ENCODE measurements at regions not wholly inside any gene's neighbourhood (a gene's known extent, or its start where the extent isn't known, plus 50 kb on each side); places are given as distances from the start of the nearest gene placed in this dataset.

DNA sequence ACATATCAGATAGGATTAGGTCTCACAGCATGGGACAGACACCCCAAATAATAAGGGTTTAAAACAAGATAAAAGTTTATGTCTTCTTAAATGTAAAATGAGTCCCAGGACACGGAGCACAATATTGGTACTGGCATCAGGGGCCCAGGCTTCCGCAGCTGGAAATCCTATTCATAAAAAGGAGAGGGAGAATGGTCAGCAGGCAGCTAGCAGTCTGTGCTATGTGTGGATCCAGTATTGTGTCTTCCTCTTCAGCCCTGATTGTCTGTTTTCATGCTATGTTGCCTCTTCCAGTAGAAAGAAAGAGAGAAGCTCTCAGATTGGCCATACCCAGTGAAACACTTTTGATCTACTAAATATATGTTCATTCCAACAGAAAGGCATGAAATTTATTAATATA lies 319.3 kb upstream of the SLCO3A1 start:
- TF ChIP-seq, protein P1, sequence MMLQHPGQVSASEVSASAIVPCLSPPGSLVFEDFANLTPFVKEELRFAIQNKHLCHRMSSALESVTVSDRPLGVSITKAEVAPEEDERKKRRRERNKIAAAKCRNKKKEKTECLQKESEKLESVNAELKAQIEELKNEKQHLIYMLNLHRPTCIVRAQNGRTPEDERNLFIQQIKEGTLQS (IDR thresholded peaks at IDR 0.05; ENCODE audit: borderline replicate concordance, extremely low read depth, low read depth, low read length) = no peak
- TF ChIP-seq, protein P2, sequence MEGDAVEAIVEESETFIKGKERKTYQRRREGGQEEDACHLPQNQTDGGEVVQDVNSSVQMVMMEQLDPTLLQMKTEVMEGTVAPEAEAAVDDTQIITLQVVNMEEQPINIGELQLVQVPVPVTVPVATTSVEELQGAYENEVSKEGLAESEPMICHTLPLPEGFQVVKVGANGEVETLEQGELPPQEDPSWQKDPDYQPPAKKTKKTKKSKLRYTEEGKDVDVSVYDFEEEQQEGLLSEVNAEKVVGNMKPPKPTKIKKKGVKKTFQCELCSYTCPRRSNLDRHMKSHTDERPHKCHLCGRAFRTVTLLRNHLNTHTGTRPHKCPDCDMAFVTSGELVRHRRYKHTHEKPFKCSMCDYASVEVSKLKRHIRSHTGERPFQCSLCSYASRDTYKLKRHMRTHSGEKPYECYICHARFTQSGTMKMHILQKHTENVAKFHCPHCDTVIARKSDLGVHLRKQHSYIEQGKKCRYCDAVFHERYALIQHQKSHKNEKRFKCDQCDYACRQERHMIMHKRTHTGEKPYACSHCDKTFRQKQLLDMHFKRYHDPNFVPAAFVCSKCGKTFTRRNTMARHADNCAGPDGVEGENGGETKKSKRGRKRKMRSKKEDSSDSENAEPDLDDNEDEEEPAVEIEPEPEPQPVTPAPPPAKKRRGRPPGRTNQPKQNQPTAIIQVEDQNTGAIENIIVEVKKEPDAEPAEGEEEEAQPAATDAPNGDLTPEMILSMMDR (IDR thresholded peaks at IDR 0.05 in 2 of 3, conservative IDR thresholded peaks at IDR 0.05 in 1 of 3; ENCODE audit: control insufficient read depth in 2 of 3, extremely low read depth in 1 of 3, insufficient read depth in 1 of 3, low read depth in 3 of 3, low read length in 3 of 3) = no peak
- TF ChIP-seq MYC (IDR thresholded peaks at IDR 0.05; ENCODE audit: insufficient read depth, insufficient read length, insufficient replicate concordance, low read length, severe bottlenecking) (no peak), POLR2AphosphoS5 (IDR thresholded peaks at IDR 0.05; ENCODE audit: low read length) (no peak), NFYB (IDR thresholded peaks at IDR 0.05; ENCODE audit: insufficient read depth, low read depth, low read length) (no peak), FOS (IDR thresholded peaks at IDR 0.05; ENCODE audit: borderline replicate concordance, extremely low read depth, insufficient read length) (no peak), RAD51 (IDR thresholded peaks at IDR 0.05) (no peak), CBX5 (IDR thresholded peaks at IDR 0.05; ENCODE audit: low read depth) (no peak), YY1 (IDR thresholded peaks at IDR 0.05; ENCODE audit: low read depth, low read length) (no peak), RFX5 (IDR thresholded peaks at IDR 0.05; ENCODE audit: low read depth, low read length) (no peak)
- TF ChIP-seq, protein P3, sequence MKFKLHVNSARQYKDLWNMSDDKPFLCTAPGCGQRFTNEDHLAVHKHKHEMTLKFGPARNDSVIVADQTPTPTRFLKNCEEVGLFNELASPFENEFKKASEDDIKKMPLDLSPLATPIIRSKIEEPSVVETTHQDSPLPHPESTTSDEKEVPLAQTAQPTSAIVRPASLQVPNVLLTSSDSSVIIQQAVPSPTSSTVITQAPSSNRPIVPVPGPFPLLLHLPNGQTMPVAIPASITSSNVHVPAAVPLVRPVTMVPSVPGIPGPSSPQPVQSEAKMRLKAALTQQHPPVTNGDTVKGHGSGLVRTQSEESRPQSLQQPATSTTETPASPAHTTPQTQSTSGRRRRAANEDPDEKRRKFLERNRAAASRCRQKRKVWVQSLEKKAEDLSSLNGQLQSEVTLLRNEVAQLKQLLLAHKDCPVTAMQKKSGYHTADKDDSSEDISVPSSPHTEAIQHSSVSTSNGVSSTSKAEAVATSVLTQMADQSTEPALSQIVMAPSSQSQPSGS (IDR thresholded peaks at IDR 0.05; ENCODE audit: low read length) = no peak
- TF ChIP-seq, protein P4, sequence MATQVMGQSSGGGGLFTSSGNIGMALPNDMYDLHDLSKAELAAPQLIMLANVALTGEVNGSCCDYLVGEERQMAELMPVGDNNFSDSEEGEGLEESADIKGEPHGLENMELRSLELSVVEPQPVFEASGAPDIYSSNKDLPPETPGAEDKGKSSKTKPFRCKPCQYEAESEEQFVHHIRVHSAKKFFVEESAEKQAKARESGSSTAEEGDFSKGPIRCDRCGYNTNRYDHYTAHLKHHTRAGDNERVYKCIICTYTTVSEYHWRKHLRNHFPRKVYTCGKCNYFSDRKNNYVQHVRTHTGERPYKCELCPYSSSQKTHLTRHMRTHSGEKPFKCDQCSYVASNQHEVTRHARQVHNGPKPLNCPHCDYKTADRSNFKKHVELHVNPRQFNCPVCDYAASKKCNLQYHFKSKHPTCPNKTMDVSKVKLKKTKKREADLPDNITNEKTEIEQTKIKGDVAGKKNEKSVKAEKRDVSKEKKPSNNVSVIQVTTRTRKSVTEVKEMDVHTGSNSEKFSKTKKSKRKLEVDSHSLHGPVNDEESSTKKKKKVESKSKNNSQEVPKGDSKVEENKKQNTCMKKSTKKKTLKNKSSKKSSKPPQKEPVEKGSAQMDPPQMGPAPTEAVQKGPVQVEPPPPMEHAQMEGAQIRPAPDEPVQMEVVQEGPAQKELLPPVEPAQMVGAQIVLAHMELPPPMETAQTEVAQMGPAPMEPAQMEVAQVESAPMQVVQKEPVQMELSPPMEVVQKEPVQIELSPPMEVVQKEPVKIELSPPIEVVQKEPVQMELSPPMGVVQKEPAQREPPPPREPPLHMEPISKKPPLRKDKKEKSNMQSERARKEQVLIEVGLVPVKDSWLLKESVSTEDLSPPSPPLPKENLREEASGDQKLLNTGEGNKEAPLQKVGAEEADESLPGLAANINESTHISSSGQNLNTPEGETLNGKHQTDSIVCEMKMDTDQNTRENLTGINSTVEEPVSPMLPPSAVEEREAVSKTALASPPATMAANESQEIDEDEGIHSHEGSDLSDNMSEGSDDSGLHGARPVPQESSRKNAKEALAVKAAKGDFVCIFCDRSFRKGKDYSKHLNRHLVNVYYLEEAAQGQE (IDR thresholded peaks at IDR 0.05; ENCODE audit: low read depth, low read length) = no peak
- TF ChIP-seq, protein P5, sequence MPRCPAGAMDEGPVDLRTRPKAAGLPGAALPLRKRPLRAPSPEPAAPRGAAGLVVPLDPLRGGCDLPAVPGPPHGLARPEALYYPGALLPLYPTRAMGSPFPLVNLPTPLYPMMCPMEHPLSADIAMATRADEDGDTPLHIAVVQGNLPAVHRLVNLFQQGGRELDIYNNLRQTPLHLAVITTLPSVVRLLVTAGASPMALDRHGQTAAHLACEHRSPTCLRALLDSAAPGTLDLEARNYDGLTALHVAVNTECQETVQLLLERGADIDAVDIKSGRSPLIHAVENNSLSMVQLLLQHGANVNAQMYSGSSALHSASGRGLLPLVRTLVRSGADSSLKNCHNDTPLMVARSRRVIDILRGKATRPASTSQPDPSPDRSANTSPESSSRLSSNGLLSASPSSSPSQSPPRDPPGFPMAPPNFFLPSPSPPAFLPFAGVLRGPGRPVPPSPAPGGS (IDR thresholded peaks at IDR 0.05; ENCODE audit: borderline replicate concordance, insufficient read depth, low read depth, low read length, poor library complexity, severe bottlenecking) = no peak
